AG09309 (cell line): ENCODE measurements at regions not wholly inside any gene's neighbourhood (a gene's known extent, or its start where the extent isn't known, plus 50 kb on each side); places are given as distances from the start of the nearest gene placed in this dataset.

Experiments used
- DNase-seq: peaks from one replicate; pipeline ENCODE4 v3.0.0-alpha.2; 2010; ENCODE audit warnings: low read depth
- H3K4me3 ChIP-seq: 2 replicates; pipeline ENCODE4 v1.5.1; 2011; ENCODE audit warnings: mild to moderate bottlenecking, low read depth, low read length, moderate library complexity; ENCODE audit not compliant: control insufficient read depth
- CTCF ChIP-seq: IDR thresholded peaks from 2 replicates; pipeline ENCODE4 v1.5.1; 2011; ENCODE audit warnings: mild to moderate bottlenecking, low read depth, low read length, inconsistent platforms; ENCODE audit not compliant: insufficient read depth, control insufficient read depth; ENCODE audit errors: missing control alignments

GRCh38 chr16:79965718-79966117 is 365.2 kb upstream of the MAF start:
- DNase-seq, result no peak
- TF ChIP-seq CTCF, result no peak
- no peak overlapping the region for H3K4me3 ChIP-seq

DNA sequence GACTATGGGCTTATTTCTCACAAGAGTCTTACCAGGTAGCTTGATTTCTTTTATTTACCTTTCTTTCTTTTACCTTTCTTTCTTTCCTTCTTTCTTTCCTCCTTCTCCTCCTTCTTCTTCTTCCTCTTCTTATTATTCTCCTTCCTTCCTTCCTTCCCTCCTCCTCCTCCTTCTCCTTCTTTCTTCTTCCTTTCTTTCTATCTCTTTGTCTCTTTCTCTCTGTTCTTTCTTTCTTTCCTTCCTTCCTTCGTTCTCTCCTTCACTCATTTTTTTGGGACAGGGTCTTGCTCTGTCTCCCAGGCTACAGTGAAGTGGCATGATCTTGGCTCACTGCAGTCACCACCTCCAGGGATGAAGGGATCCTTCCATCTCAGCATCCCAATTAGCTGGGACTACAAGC is 363.6 kb upstream of the MAF start:
- DNase-seq, result no peak
- H3K4me3 ChIP-seq, result no peak overlapping the region
- TF ChIP-seq CTCF, result no peak

DNA sequence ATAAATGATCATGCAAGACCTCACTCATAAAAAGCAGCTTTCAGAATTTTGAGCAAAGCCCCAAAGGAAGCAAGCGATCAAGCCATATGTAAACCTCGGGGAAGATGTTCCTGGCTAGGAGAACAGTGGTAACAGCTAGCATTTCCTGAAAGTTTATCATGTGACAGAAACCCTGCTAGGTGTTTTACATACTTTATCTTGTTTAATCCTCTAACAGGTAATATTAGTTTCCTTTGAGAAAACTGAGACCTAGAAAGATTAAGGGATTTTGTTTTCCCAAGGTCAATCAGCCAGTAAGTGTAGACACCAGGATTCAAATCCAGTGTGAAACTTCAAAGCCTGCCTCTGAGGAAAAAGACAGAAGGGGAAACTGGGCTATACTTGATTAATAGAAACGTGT is 362.4 kb upstream of the MAF start:
- DNase-seq, result no peak
- TF ChIP-seq CTCF, result no peak
- H3K4me3 ChIP-seq, result no peak overlapping the region

GRCh38 chr16:79959226-79959625 is 358.7 kb upstream of the MAF start:
- no peak overlapping the region for H3K4me3 ChIP-seq
- no peak for TF ChIP-seq CTCF
- DNase-seq, result no peak

GRCh38 chr16:79954921-79955705 is 354.6 kb upstream of the MAF start:
- no peak for TF ChIP-seq CTCF
- no peak overlapping the region for H3K4me3 ChIP-seq
- no peak for DNase-seq

GRCh38 chr16:79950932-79951719 is 350.6 kb upstream of the MAF start:
- no peak for DNase-seq
- no peak overlapping the region for H3K4me3 ChIP-seq
- no peak for TF ChIP-seq CTCF
